Trophoblast cell (in vitro differentiated cells and primary cell): ENCODE measurements at regions not wholly inside any gene's neighbourhood (a gene's known extent, or its start where the extent isn't known, plus 50 kb on each side); places are given as distances from the start of the nearest gene placed in this dataset.
A peak's percentile ranks its signal among the peaks of the same experiment; 100 is the strongest.

Source experiments
- DNase-seq, 2 donors: peaks; one replicate each; pipeline ENCODE4 v3.0.0-alpha.2; 2016
- H2AFZ ChIP-seq: 2 replicates; pipeline ENCODE4 v1.6.1; 2013; ENCODE audit warnings: low read length, moderate library complexity, mild to moderate bottlenecking; ENCODE audit not compliant: insufficient read depth, poor library complexity
- H2AK5ac ChIP-seq: 2 replicates; pipeline ENCODE4 v1.6.1; 2013; ENCODE audit warnings: mild to moderate bottlenecking, low read length
- H2BK120ac ChIP-seq: 2 replicates; pipeline ENCODE4 v1.6.1; 2013; ENCODE audit warnings: low read length, mild to moderate bottlenecking, moderate library complexity; ENCODE audit not compliant: insufficient read depth, poor library complexity
- H2BK12ac ChIP-seq: 2 replicates; pipeline ENCODE4 v1.6.1; 2013; ENCODE audit warnings: mild to moderate bottlenecking, low read length, moderate library complexity
- H2BK5ac ChIP-seq: 2 replicates; pipeline ENCODE4 v1.6.1; 2013; ENCODE audit warnings: low read length, low read depth, moderate library complexity, mild to moderate bottlenecking; ENCODE audit not compliant: poor library complexity
- H3K14ac ChIP-seq: 2 replicates; pipeline ENCODE4 v1.6.1; 2013; ENCODE audit warnings: mild to moderate bottlenecking, low read length
- H3K18ac ChIP-seq: 2 replicates; pipeline ENCODE4 v1.6.1; 2013; ENCODE audit warnings: mild to moderate bottlenecking, low read length
- H3K23ac ChIP-seq: 2 replicates; pipeline ENCODE4 v1.6.1; 2013; ENCODE audit warnings: low read length
- H3K27ac ChIP-seq: 2 replicates; pipeline ENCODE4 v1.5.1; 2013; ENCODE audit warnings: low read depth, mild to moderate bottlenecking, inconsistent platforms, low read length, moderate library complexity
- H3K27me3 ChIP-seq: 2 replicates; pipeline ENCODE4 v1.6.1; 2013; ENCODE audit warnings: inconsistent platforms, mild to moderate bottlenecking, low read length, moderate library complexity; ENCODE audit not compliant: insufficient read depth
- H3K36me3 ChIP-seq, 2 experiments: 1 replicate in 1 of 2; 2 replicates in 1 of 2; pipeline ENCODE4 v1.6.1; 2013; ENCODE audit warnings: low read length in 2 of 2, mild to moderate bottlenecking in 2 of 2, moderate library complexity in 1 of 2; ENCODE audit not compliant: insufficient read depth in 2 of 2, control insufficient read depth in 1 of 2
- H3K4ac ChIP-seq: 2 replicates; pipeline ENCODE4 v1.6.1; 2013; ENCODE audit warnings: low read depth, mild to moderate bottlenecking, low read length, moderate library complexity
- H3K4me1 ChIP-seq, 2 experiments: 1 replicate in 1 of 2; 2 replicates in 1 of 2; pipeline ENCODE4 v1.6.1; 2013; ENCODE audit warnings: low read length in 2 of 2, mild to moderate bottlenecking in 2 of 2, moderate library complexity in 1 of 2; ENCODE audit not compliant: insufficient read depth in 2 of 2, control insufficient read depth in 1 of 2
- H3K4me2 ChIP-seq: 2 replicates; pipeline ENCODE4 v1.6.1; 2013; ENCODE audit warnings: inconsistent platforms, mild to moderate bottlenecking, low read length, moderate library complexity
- H3K4me3 ChIP-seq: 2 replicates; pipeline ENCODE4 v1.5.1; 2013; ENCODE audit warnings: mild to moderate bottlenecking, low read depth, low read length, inconsistent platforms
- H3K79me1 ChIP-seq: one replicate; pipeline ENCODE4 v1.6.1; 2013; ENCODE audit warnings: low read length
- H3K79me2 ChIP-seq: 2 replicates; pipeline ENCODE4 v1.6.1; 2013; ENCODE audit warnings: low read length, mild to moderate bottlenecking; ENCODE audit not compliant: control insufficient read depth, insufficient read depth, poor library complexity
- H3K9ac ChIP-seq: 2 replicates; pipeline ENCODE4 v1.6.1; 2013; ENCODE audit warnings: mild to moderate bottlenecking, low read length
- H3K9me3 ChIP-seq: 2 replicates; pipeline ENCODE4 v1.6.1; 2013; ENCODE audit warnings: low read depth, mild to moderate bottlenecking, control low read depth, inconsistent platforms, low read length; ENCODE audit not compliant: insufficient read depth
- H4K12ac ChIP-seq: 2 replicates; pipeline ENCODE4 v1.6.1; 2013; ENCODE audit warnings: low read depth, mild to moderate bottlenecking, low read length, moderate library complexity
- H4K8ac ChIP-seq: 2 replicates; pipeline ENCODE4 v1.6.1; 2013; ENCODE audit warnings: low read depth, mild to moderate bottlenecking, low read length, moderate library complexity
- H4K91ac ChIP-seq: one replicate; pipeline ENCODE4 v1.6.1; 2013; ENCODE audit warnings: low read depth, mild to moderate bottlenecking, low read length, moderate library complexity
- WGBS: extraction: QIAGEN DNeasy Blood & Tissue Kit; methylation state at CpG from one replicate; pipeline ENCODE4 v1.1.7; 2013; ENCODE audit warnings: missing lambda C conversion rate; ENCODE audit not compliant: insufficient read length, insufficient coverage; ENCODE audit errors: extremely low coverage; 5-methylcytosine and 5-hydroxymethylcytosine counted together

GRCh38 chr9:78590068-78590467 is 293.1 kb downstream of the PSAT1 start:
- Histone ChIP-seq H3K4me2 (no peak overlapping the region), H2BK12ac (no peak overlapping the region), H3K14ac (no peak overlapping the region), H3K4me1 (peaks cover 0 to 3% of the 10 kb centered on the region in 2 experiments), H3K4ac (no peak overlapping the region), H3K36me3 (no peaks in the 10 kb centered on the region), H4K8ac (no peak overlapping the region), H3K23ac (no peak overlapping the region), H3K18ac (no peak overlapping the region), H3K27ac (no peak overlapping the region), H3K79me1 (no peaks in the 10 kb centered on the region), H3K4me3 (no peak overlapping the region), H4K12ac (no peak overlapping the region), H2BK120ac (no peak overlapping the region), H3K79me2 (no peaks in the 10 kb centered on the region), H2AK5ac (no peak overlapping the region), H2AFZ (no peak overlapping the region), H2BK5ac (no peak overlapping the region), H3K9ac (no peak overlapping the region), H3K9me3 (no peaks in the 10 kb centered on the region), H4K91ac (no peak overlapping the region), H3K27me3 (no peaks in the 10 kb centered on the region)
- no CpG with 5 or more reads among the region's 1 CpG for WGBS
- no peak for DNase-seq

- H3K4me1 ChIP-seq = peaks cover 0 to 5% of the 10 kb centered on the region in 2 experiments
- H3K79me1 ChIP-seq = no peaks in the 10 kb centered on the region
- H3K14ac ChIP-seq = no peak overlapping the region
- no peak overlapping the region for H4K8ac ChIP-seq
- H3K4ac ChIP-seq = no peak overlapping the region
- no peak overlapping the region for H2AFZ ChIP-seq
- no peak overlapping the region for H2AK5ac ChIP-seq
- H3K27me3 ChIP-seq = no peaks in the 10 kb centered on the region
- peak in 1 of 2 donors; percentile 3 for DNase-seq
- H2BK5ac ChIP-seq = no peak overlapping the region
- no peak overlapping the region for H3K4me3 ChIP-seq
- H3K18ac ChIP-seq = no peak overlapping the region
- no peaks in the 10 kb centered on the region for H3K79me2 ChIP-seq
- no peak overlapping the region for H4K12ac ChIP-seq
- H2BK120ac ChIP-seq = no peak overlapping the region
- no peak overlapping the region for H3K4me2 ChIP-seq
- no peak overlapping the region for H2BK12ac ChIP-seq
- H3K9ac ChIP-seq = no peak overlapping the region
- H4K91ac ChIP-seq = no peak overlapping the region
- H3K36me3 ChIP-seq = no peaks in the 10 kb centered on the region
- H3K27ac ChIP-seq = no peak overlapping the region
- no peak overlapping the region for H3K23ac ChIP-seq
- no peaks in the 10 kb centered on the region for H3K9me3 ChIP-seq
Measured at GRCh38 chr9:78592811-78593210, 295.9 kb downstream of the PSAT1 start.

- Histone ChIP-seq H3K4me3 (no peak overlapping the region), H3K27me3 (no peaks in the 10 kb centered on the region), H4K12ac (no peak overlapping the region), H3K79me2 (no peaks in the 10 kb centered on the region), H3K9ac (no peak overlapping the region), H3K14ac (peak overlapping the region; percentile 37), H2AK5ac (peak overlapping the region; percentile 37), H2BK12ac (peak overlapping the region; percentile 49), H4K91ac (no peak overlapping the region), H3K23ac (no peak overlapping the region), H2AFZ (no peak overlapping the region), H2BK5ac (no peak overlapping the region), H3K18ac (no peak overlapping the region), H2BK120ac (no peak overlapping the region), H3K27ac (no peak overlapping the region), H3K9me3 (no peaks in the 10 kb centered on the region), H3K4me1 (peaks cover 0 to 5% of the 10 kb centered on the region in 2 experiments), H3K4ac (no peak overlapping the region), H3K4me2 (no peak overlapping the region), H3K79me1 (no peaks in the 10 kb centered on the region), H3K36me3 (no peaks in the 10 kb centered on the region), H4K8ac (no peak overlapping the region)
- DNase-seq = no peak
- WGBS = no CpG with 5 or more reads among the region's 5 CpGs
Measured at GRCh38 chr9:78595200-78595945, 298.4 kb downstream of the PSAT1 start.

GRCh38 chr9:78596346-78596745 is 299.4 kb downstream of the PSAT1 start:
- Histone ChIP-seq H4K8ac (no peak overlapping the region), H3K79me2 (no peaks in the 10 kb centered on the region), H4K91ac (no peak overlapping the region), H2BK12ac (no peak overlapping the region), H2BK120ac (no peak overlapping the region), H2AK5ac (no peak overlapping the region), H3K4ac (no peak overlapping the region), H3K9ac (no peak overlapping the region), H2AFZ (no peak overlapping the region), H3K27me3 (no peaks in the 10 kb centered on the region), H3K27ac (no peak overlapping the region), H4K12ac (no peak overlapping the region), H2BK5ac (no peak overlapping the region), H3K36me3 (no peaks in the 10 kb centered on the region), H3K18ac (no peak overlapping the region), H3K14ac (no peak overlapping the region), H3K4me1 (peaks cover 0 to 5% of the 10 kb centered on the region in 2 experiments), H3K4me3 (no peak overlapping the region), H3K9me3 (no peaks in the 10 kb centered on the region), H3K79me1 (no peaks in the 10 kb centered on the region), H3K4me2 (no peak overlapping the region), H3K23ac (no peak overlapping the region)
- WGBS = 100% methylated on average over 1 of the region's 3 CpGs
- no peak for DNase-seq
